EL (cell line): ENCODE measurements at regions not wholly inside any gene's neighbourhood (a gene's known extent, or its start where the extent isn't known, plus 50 kb on each side); places are given as distances from the start of the nearest gene placed in this dataset.

Source experiments
- DNase-seq: peaks from one replicate; pipeline ENCODE4 v3.0.0-alpha.2; 2016

- peak; percentile 47 for DNase-seq
These were observed 70.3 kb upstream of the ASTN2 start for GRCh38 chr9:117485176-117485575.

- no peak for DNase-seq
These were observed 65.9 kb upstream of the ASTN2 start for GRCh38 chr9:117480729-117481128.

DNA sequence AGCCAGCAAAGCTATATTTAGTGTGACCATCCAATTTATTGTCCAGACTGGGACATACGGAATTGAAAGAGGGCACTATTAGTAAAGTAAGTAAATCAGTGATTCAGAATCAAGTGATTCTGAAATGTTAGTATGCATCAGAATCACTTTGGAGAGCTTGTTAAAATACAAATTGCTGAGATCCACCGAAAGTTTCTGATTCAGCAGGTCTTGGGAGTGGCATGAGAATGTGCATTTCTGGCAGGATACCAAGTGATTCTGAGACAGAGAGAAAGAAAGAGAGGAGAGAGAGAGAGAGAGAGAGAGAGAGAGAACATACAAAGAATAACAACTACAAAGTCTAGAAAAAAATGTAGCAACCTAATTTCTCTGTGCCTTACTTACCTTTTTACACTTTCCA is 65.4 kb upstream of the ASTN2 start:
- DNase-seq = no peak

- no peak for DNase-seq
These were observed 58.4 kb upstream of the ASTN2 start for GRCh38 chr9:117473293-117473692.

DNA sequence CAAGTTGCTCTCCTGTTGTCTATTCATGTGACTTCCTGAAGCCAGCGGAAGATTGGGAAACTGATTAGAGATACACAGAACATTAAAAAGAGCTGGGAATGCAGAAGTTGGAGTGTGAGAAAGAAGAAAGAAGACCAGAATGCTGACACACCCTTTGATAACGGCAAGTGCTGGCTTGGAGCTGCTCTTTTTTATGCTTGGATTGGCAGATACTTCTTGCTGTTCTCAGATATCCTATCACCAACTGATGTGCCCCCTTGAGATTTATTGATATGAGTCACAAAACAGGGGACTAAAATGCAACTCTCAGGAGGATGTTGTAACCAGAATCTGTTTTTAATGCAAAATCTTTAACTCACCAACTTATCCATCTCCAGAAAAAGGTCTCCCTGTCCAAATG is 56.0 kb upstream of the ASTN2 start:
- DNase-seq = no peak

DNA sequence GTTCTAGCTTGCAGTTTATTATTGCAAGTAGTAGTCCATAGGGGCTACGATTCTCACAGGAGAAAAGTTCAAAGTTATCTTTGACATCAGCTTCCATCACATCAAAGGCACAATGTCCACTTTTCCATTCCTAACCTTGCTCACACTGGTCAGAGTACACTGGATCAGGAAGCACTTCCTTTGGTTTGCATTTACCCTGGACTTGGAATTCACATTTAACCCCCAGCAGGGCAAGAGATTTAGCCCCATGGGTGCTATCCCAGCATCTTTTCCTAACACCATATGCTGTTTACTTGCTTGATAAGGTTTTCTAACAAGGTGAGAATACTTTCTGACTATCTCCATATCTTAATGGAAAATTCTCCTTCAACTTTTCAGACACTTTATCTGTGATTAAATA is 55.6 kb upstream of the ASTN2 start:
- DNase-seq = no peak

GRCh38 chr9:117466111-117466510 is 51.3 kb upstream of the ASTN2 start:
- DNase-seq = no peak

DNA sequence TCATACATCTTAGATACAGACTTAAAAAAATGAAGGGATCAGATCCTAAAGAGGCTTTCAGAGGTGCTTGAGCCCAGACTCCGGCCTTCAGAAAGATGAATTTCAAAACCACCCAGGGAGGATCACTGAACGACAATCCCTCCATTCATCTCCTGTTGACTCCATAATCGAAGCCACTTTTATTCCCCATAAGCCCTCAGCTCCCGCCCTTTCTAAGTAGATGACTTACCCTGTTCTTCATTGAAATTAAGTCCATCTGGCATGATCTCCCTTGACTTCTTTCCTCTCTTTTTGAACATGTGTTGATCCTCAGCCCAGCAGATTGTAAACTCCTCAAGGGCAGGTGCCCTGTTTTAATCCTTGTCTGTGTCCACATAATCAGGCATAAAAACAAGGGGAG is 50.8 kb upstream of the ASTN2 start:
- DNase-seq = no peak

DNA sequence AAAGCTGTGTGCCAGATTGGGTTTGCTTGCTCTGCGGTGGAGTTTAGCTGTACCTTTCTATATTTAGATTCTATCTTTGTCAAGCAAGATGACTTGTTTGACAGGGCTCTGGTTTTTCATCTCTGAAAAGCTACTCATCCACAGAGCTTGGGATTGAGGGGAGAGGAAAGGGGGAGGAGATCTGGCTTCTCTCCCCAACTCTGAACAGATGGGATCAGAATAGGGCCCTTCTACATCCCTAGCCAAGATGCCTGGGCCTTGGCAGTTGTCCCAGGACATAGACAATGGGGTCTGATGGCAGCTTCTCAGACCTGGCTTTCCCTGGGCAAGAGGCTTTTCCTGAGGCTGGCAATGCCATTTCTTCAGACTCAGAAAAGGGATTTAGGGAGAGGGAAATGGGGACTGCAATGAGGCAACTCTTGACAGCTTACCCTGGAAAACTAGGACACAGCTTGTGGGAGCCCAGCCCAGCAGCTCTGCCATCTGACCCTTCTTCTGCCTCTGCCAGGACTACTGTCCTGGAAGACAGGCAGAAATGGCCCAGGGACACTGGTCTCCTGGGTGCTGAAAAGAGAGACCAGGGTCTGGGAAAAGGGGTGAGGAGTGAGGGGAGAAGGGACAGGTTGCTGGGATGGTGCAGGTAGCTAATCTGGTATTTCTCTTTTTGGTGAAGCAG is 50.2 kb upstream of the ASTN2 start:
- no peak for DNase-seq
